Neural progenitor cell (in vitro differentiated cells): ENCODE measurements at regions not wholly inside any gene's neighbourhood (a gene's known extent, or its start where the extent isn't known, plus 50 kb on each side); places are given as distances from the start of the nearest gene placed in this dataset.
A peak's percentile ranks its signal among the peaks of the same experiment; 100 is the strongest.

Experiments used
- DNase-seq: peaks from one replicate; pipeline ENCODE4 v3.0.0-alpha.2; 2016; ENCODE audit warnings: low spot score
- H2AFZ ChIP-seq: fragments of 200-600 bp; sonication (generic); replicated peaks from 2 replicates; pipeline ENCODE4 v1.6.1; 2016; ENCODE audit warnings: antibody characterized with exemption
- H3F3A ChIP-seq: fragments of 200-600 bp; sonication (generic); 2 replicates; pipeline ENCODE4 v1.6.1; 2016; ENCODE audit warnings: antibody characterized with exemption, low read depth
- H3K27ac ChIP-seq: fragments of 200-600 bp; sonication (generic); 2 replicates; pipeline ENCODE4 v1.5.1; 2016; ENCODE audit warnings: mild to moderate bottlenecking
- H3K27me3 ChIP-seq: fragments of 200-600 bp; sonication (generic); 2 replicates; pipeline ENCODE4 v1.6.1; 2016; ENCODE audit warnings: mild to moderate bottlenecking, moderate library complexity
- H3K36me3 ChIP-seq: fragments of 200-600 bp; sonication (generic); 2 replicates; pipeline ENCODE4 v1.5.1; 2016
- H3K4me1 ChIP-seq: fragments of 200-600 bp; sonication (generic); 2 replicates; pipeline ENCODE4 v1.6.1; 2016; ENCODE audit warnings: mixed run types
- H3K4me2 ChIP-seq: fragments of 200-600 bp; sonication (generic); 2 replicates; pipeline ENCODE4 v1.6.1; 2016
- H3K4me3 ChIP-seq: fragments of 200-600 bp; sonication (generic); 2 replicates; pipeline ENCODE4 v1.5.1; 2016
- H3K79me2 ChIP-seq: fragments of 200-600 bp; sonication (generic); 2 replicates; pipeline ENCODE4 v1.6.1; 2016; ENCODE audit warnings: low read depth
- H3K9ac ChIP-seq: fragments of 200-600 bp; sonication (generic); 2 replicates; pipeline ENCODE4 v1.6.1; 2016
- H3K9me3 ChIP-seq: fragments of 200-600 bp; sonication (generic); 2 replicates; pipeline ENCODE4 v1.5.1; 2016; ENCODE audit warnings: low read depth
- H4K20me1 ChIP-seq: fragments of 200-600 bp; sonication (generic); 2 replicates; pipeline ENCODE4 v1.6.1; 2016; ENCODE audit warnings: low read depth
- H3K27ac Mint-ChIP-seq: 3 replicates; pipeline ENCODE4 v1.8.0; 2021; ENCODE audit warnings: mixed read lengths
- H3K27me3 Mint-ChIP-seq: 2 replicates; pipeline ENCODE4 v1.8.0; 2022; ENCODE audit warnings: low read depth, mild to moderate bottlenecking, inconsistent platforms, moderate library complexity, mixed read lengths; ENCODE audit not compliant: insufficient read depth
- H3K36me3 Mint-ChIP-seq: 3 replicates; pipeline ENCODE4 v1.8.0; 2021; ENCODE audit warnings: mixed read lengths
- H3K4me1 Mint-ChIP-seq: 3 replicates; pipeline ENCODE4 v1.8.0; 2021; ENCODE audit warnings: mixed read lengths
- H3K4me3 Mint-ChIP-seq: 3 replicates; pipeline ENCODE4 v1.8.0; 2021; ENCODE audit warnings: mild to moderate bottlenecking, moderate library complexity, mixed read lengths
- H3K9me3 Mint-ChIP-seq: 3 replicates; pipeline ENCODE4 v1.8.0; 2020; ENCODE audit warnings: mixed read lengths
- EZH2 ChIP-seq: fragments of 200-600 bp; sonication (generic); IDR thresholded peaks from 2 replicates; pipeline ENCODE4 v1.6.1; 2017; ENCODE audit warnings: antibody characterized with exemption, mild to moderate bottlenecking, moderate library complexity
- EZH2phosphoT487 ChIP-seq: fragments of 200-600 bp; sonication (generic); IDR thresholded peaks from 2 replicates; pipeline ENCODE4 v1.6.1; 2017; ENCODE audit warnings: antibody characterized with exemption
- TF ChIP-seq, protein P1 (sequence below): fragments of 200-600 bp; sonication (generic); IDR thresholded peaks from 2 replicates; pipeline ENCODE4 v1.5.1; 2017; ENCODE audit warnings: antibody characterized with exemption, mild to moderate bottlenecking

DNA sequence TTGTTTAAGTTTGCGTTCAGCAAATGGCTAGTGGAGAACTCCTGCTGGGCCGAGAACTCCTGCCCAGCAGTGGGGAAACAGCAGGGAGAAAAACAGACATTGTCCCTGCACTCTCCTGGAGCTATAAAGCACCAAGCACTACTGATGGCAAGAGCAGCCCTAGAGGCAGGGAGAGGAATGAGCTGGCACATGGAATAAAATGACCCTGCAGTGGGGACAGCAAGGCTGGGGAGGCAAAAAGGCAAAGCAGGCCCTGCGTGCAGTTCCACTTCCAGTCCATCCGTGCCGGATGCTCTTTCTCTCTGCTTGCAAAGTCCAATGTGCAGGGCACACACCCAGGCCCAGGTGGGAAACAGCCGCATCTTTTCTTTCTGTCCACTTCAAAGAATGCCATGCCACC lies 415.5 kb downstream of the LRATD1 start:
- Histone ChIP-seq H4K20me1 (no peaks in the 10 kb centered on the region), H3K4me1 (peaks cover 13% of the 10 kb centered on the region), H3K4me2 (no peak overlapping the region), H3F3A (peaks cover 7% of the 10 kb centered on the region), H3K27me3 (no peaks in the 10 kb centered on the region), H3K4me3 (no peak overlapping the region), H3K9ac (no peak overlapping the region), H3K9me3 (no peaks in the 10 kb centered on the region), H3K79me2 (no peaks in the 10 kb centered on the region), H3K27ac (no peak overlapping the region), H3K36me3 (no peaks in the 10 kb centered on the region), H2AFZ (no peak overlapping the region)
- Mint-ChIP-seq H3K9me3 (no peaks in the 10 kb centered on the region), H3K36me3 (no peaks in the 10 kb centered on the region), H3K4me3 (no peak overlapping the region), H3K27ac (no peak overlapping the region), H3K4me1 (peaks cover 31% of the 10 kb centered on the region), H3K27me3 (peaks cover 2% of the 10 kb centered on the region)
- TF ChIP-seq EZH2phosphoT487 (no peak), EZH2 (no peak)
- TF ChIP-seq, protein P1, sequence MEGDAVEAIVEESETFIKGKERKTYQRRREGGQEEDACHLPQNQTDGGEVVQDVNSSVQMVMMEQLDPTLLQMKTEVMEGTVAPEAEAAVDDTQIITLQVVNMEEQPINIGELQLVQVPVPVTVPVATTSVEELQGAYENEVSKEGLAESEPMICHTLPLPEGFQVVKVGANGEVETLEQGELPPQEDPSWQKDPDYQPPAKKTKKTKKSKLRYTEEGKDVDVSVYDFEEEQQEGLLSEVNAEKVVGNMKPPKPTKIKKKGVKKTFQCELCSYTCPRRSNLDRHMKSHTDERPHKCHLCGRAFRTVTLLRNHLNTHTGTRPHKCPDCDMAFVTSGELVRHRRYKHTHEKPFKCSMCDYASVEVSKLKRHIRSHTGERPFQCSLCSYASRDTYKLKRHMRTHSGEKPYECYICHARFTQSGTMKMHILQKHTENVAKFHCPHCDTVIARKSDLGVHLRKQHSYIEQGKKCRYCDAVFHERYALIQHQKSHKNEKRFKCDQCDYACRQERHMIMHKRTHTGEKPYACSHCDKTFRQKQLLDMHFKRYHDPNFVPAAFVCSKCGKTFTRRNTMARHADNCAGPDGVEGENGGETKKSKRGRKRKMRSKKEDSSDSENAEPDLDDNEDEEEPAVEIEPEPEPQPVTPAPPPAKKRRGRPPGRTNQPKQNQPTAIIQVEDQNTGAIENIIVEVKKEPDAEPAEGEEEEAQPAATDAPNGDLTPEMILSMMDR, result peak; percentile 15
- DNase-seq, result no peak

DNA sequence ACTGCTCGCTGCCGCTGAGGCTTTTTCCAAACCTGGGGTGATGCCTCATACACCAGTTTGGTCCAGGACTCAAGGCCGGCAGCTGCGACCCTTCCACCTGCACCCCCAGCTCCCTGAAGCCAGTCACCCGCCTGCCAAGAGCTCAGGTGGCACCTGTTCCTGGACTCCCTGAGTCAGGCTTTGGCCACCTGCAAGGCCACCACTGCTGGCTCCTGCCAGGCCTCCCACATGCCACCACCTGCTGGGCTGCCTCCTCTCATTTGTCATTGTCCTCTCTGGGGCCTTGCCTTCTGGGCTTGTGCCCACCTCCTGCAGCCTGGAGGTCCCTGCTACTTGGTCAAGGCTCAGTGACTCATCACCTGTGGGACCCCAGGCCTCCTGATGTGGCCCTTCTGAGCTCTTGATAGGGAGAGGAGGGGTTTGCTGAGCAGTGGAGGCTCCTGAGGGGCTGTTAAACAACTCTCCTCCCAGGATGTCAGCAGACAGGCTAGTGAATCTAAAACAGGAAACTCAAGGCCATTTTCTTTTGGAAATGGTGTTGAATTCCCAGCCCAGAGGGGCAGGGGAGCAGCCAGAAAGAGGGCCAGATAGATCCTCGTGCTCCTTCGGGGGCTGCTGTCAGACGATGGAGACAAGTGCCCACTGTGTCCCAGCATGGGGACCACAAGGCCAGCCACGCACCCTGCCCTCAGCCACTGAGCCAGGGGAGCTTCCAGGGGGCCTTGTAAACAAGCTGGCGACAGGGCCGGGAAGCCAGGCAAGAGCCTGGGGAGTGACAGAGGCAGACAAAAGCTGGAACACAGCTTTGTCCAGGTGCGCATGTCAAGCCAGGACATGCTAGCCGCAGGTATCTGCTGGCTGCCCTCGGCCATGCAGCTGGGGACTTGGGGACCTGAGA lies 416.8 kb downstream of the LRATD1 start:
- Mint-ChIP-seq H3K36me3 (no peaks in the 10 kb centered on the region), H3K27me3 (peaks cover 2% of the 10 kb centered on the region), H3K4me3 (no peak overlapping the region), H3K9me3 (no peaks in the 10 kb centered on the region), H3K27ac (no peak overlapping the region), H3K4me1 (peaks cover 18% of the 10 kb centered on the region)
- no peak overlapping the region for H3K9ac ChIP-seq
- H2AFZ ChIP-seq, result no peak overlapping the region
- H3K4me1 ChIP-seq, result peaks cover 3% of the 10 kb centered on the region
- no peaks in the 10 kb centered on the region for H3K79me2 ChIP-seq
- no peaks in the 10 kb centered on the region for H3K36me3 ChIP-seq
- H3K27me3 ChIP-seq, result no peaks in the 10 kb centered on the region
- no peak overlapping the region for H3K4me2 ChIP-seq
- no peak overlapping the region for H3K4me3 ChIP-seq
- no peaks in the 10 kb centered on the region for H3F3A ChIP-seq
- no peak for DNase-seq
- no peaks in the 10 kb centered on the region for H3K9me3 ChIP-seq
- H3K27ac ChIP-seq, result no peak overlapping the region
- no peak for TF ChIP-seq EZH2
- TF ChIP-seq EZH2phosphoT487, result no peak
- TF ChIP-seq, protein P1, result no peak
- no peaks in the 10 kb centered on the region for H4K20me1 ChIP-seq

DNA sequence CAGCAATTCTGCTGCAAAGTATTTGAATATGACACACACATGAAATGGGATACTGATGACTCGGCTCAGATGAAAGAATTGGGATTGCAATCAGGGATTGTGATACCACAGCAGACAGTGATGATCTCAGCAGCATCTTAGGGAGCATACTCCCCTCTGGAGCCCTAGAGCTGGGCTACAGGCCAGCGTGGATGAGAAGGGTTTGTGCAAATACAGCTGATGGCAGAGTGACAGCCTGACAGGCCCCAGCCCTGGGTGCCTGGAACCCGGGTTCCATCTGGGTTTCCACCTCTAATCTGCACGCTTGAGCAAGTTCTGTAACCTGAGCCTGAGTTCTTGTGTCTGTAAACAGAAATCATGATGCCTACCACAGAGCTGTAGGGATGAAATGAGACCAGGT lies 418.0 kb downstream of the LRATD1 start:
- Mint-ChIP-seq H3K4me1 (peaks cover 16% of the 10 kb centered on the region), H3K36me3 (no peaks in the 10 kb centered on the region)

More for the DNA sequence above, 418.0 kb downstream of the LRATD1 start:
- no peak for DNase-seq
- no peak overlapping the region for H2AFZ ChIP-seq
- no peak overlapping the region for H3K9ac ChIP-seq
- no peaks in the 10 kb centered on the region for H3K27me3 ChIP-seq
- H3K27ac Mint-ChIP-seq, result no peak overlapping the region
- H3K79me2 ChIP-seq, result no peaks in the 10 kb centered on the region
- H3K9me3 ChIP-seq, result no peaks in the 10 kb centered on the region
- no peaks in the 10 kb centered on the region for H3K9me3 Mint-ChIP-seq
- H3K4me1 ChIP-seq, result peaks cover 3% of the 10 kb centered on the region
- H3K27me3 Mint-ChIP-seq, result peaks cover 2% of the 10 kb centered on the region
- H3K36me3 ChIP-seq, result no peaks in the 10 kb centered on the region
- H3K4me3 Mint-ChIP-seq, result no peak overlapping the region
- H3K4me3 ChIP-seq, result no peak overlapping the region
- H4K20me1 ChIP-seq, result no peaks in the 10 kb centered on the region
- H3K27ac ChIP-seq, result no peak overlapping the region
- H3K4me2 ChIP-seq, result no peak overlapping the region
- H3F3A ChIP-seq, result no peaks in the 10 kb centered on the region
- TF ChIP-seq EZH2phosphoT487 (no peak), EZH2 (no peak)
- TF ChIP-seq, protein P1, result no peak
